PFSK-1 (cell line): ENCODE measurements at regions not wholly inside any gene's neighbourhood (a gene's known extent, or its start where the extent isn't known, plus 50 kb on each side); places are given as distances from the start of the nearest gene placed in this dataset.

Experiments used
- POLR2AphosphoS5 ChIP-seq: IDR thresholded peaks from 2 replicates; pipeline ENCODE4 v1.6.1; 2012; ENCODE audit warnings: low read depth, mild to moderate bottlenecking, control low read depth, low read length, moderate library complexity
- REST ChIP-seq, 2 experiments: IDR thresholded peaks; 2 replicates each; pipeline versions ENCODE4 v1.6.1 to v1.8.0; 2011 to 2012; ENCODE audit warnings: low read depth in 2 of 2, low read length in 2 of 2, control low read depth in 1 of 2, inconsistent platforms in 1 of 2, mild to moderate bottlenecking in 1 of 2, moderate library complexity in 1 of 2; ENCODE audit not compliant: insufficient read depth in 1 of 2

- TF ChIP-seq REST (IDR thresholded peaks at IDR 0.05; ENCODE audit: insufficient read depth in 1 of 2, low read depth in 2 of 2, low read length in 2 of 2) (no peak), POLR2AphosphoS5 (no peak)
These were observed 483.1 kb upstream of the ZFHX3 start for GRCh38 chr16:73531021-73531420.
